H1 (cell line): ENCODE measurements at regions not wholly inside any gene's neighbourhood (a gene's known extent, or its start where the extent isn't known, plus 50 kb on each side); places are given as distances from the start of the nearest gene placed in this dataset.
A peak's percentile ranks its signal among the peaks of the same experiment; 100 is the strongest.

Experiments used
- CTCF ChIA-PET: fragments of 300-600 bp; sonication (Branson Sonifier 250); formaldehyde crosslinking; loops from one replicate; lab custom pipeline; 2021; ENCODE audit not compliant: partially characterized antibody; lab: Charles Lee
- POLR2A ChIA-PET: fragments of 300-600 bp; sonication (Branson Sonifier 250); formaldehyde crosslinking; loops from one replicate; lab custom pipeline; 2021; ENCODE audit warnings: inconsistent platforms; ENCODE audit not compliant: partially characterized antibody; lab: Charles Lee
- DNase-seq, 2 experiments: peaks; one replicate each; pipeline versions ENCODE4 v3.0.0 to v3.0.0-alpha.2; 2010 to 2022; ENCODE audit warnings: low spot score in 2 of 2, low read depth in 1 of 2, mixed read lengths in 1 of 2
- FAIRE-seq: peaks from 2 replicates; lab custom pipeline; 2011; peaks lifted over from hg19 to GRCh38; lab: Jason Lieb, UNC
- H2AFZ ChIP-seq: 2 replicates; pipeline ENCODE4 v1.8.1; 2012; ENCODE audit warnings: low read length, inconsistent platforms
- H2AK5ac ChIP-seq: 2 replicates; pipeline ENCODE4 v1.6.1; 2013; ENCODE audit warnings: low read depth, low read length
- H2BK120ac ChIP-seq: replicated peaks from 2 replicates; pipeline ENCODE3; 2013; ENCODE audit warnings: low read depth, low read length, inconsistent platforms
- H2BK12ac ChIP-seq: 2 replicates; pipeline ENCODE4 v1.6.1; 2013; ENCODE audit warnings: low read depth, low read length
- H2BK15ac ChIP-seq: 2 replicates; pipeline ENCODE4 v1.6.1; 2013; ENCODE audit warnings: low read length
- H2BK20ac ChIP-seq: 2 replicates; pipeline ENCODE4 v1.6.1; 2013; ENCODE audit warnings: low read length
- H2BK5ac ChIP-seq: 2 replicates; pipeline ENCODE4 v1.6.1; 2013; ENCODE audit warnings: low read depth, low read length
- H3K14ac ChIP-seq: 2 replicates; pipeline ENCODE4 v1.6.1; 2013; ENCODE audit warnings: inconsistent platforms; ENCODE audit not compliant: insufficient read length
- H3K18ac ChIP-seq: 2 replicates; pipeline ENCODE4 v1.6.1; 2013; ENCODE audit warnings: low read length; ENCODE audit errors: extremely low read depth
- H3K23ac ChIP-seq: 2 replicates; pipeline ENCODE4 v1.6.1; 2013; ENCODE audit warnings: inconsistent platforms; ENCODE audit not compliant: insufficient read length
- H3K23me2 ChIP-seq: 2 replicates; pipeline ENCODE4 v1.6.1; 2013; ENCODE audit warnings: low read depth, low read length
- H3K27ac ChIP-seq: 2 replicates; pipeline ENCODE4 v1.6.1; 2011; ENCODE audit warnings: low read depth, low read length, inconsistent platforms
- H3K27me3 ChIP-seq, 4 experiments: replicated peaks in 1 of 4; 1 replicate in 1 of 4; 2 replicates in 3 of 4; pipeline versions ENCODE4 v1.6.1 to v1.8.1; 2011 to 2013; ENCODE audit warnings: low read length in 3 of 4, mild to moderate bottlenecking in 3 of 4, inconsistent platforms in 2 of 4, mixed read lengths in 2 of 4, moderate library complexity in 1 of 4; ENCODE audit not compliant: control insufficient read depth in 3 of 4, insufficient read depth in 3 of 4; ENCODE audit errors: extremely low read depth in 1 of 4
- H3K36me3 ChIP-seq, 4 experiments: 2 replicates each; pipeline versions ENCODE4 v1.6.1 to v1.8.1; 2011 to 2013; ENCODE audit warnings: mild to moderate bottlenecking in 4 of 4, low read length in 3 of 4, moderate library complexity in 2 of 4, control low read depth in 1 of 4, inconsistent platforms in 1 of 4; ENCODE audit not compliant: insufficient read depth in 4 of 4, control insufficient read depth in 2 of 4
- H3K4ac ChIP-seq: replicated peaks from 2 replicates; pipeline ENCODE3; 2013; ENCODE audit warnings: low read length, low read depth, mixed read lengths, inconsistent platforms; ENCODE audit not compliant: insufficient read length
- H3K4me1 ChIP-seq, 4 experiments: replicated peaks in 1 of 4; 1 replicate in 1 of 4; 2 replicates in 3 of 4; pipeline versions ENCODE4 v1.6.1 to v1.8.1; 2011 to 2013; ENCODE audit warnings: low read length in 3 of 4, inconsistent platforms in 2 of 4, mixed read lengths in 1 of 4; ENCODE audit not compliant: insufficient read depth in 4 of 4, control insufficient read depth in 3 of 4
- H3K4me2 ChIP-seq, 2 experiments: 2 replicates each; pipeline versions ENCODE4 v1.6.1 to v1.8.1; 2011 to 2013; ENCODE audit warnings: low read depth in 2 of 2, low read length in 2 of 2, control low read depth in 1 of 2, inconsistent platforms in 1 of 2, mild to moderate bottlenecking in 1 of 2; ENCODE audit not compliant: insufficient read depth in 1 of 2
- H3K4me3 ChIP-seq, 4 experiments: fragments of 200-600, 300-600 bp in 1 of 4; sonication (generic), shearing (Covaris generic), sonication (Bioruptor Twin) in 1 of 4; 2 replicates each; pipeline versions ENCODE4 v1.5.1 to v1.8.1; 2011 to 2016; ENCODE audit warnings: low read length in 4 of 4, low read depth in 3 of 4, control low read depth in 2 of 4, inconsistent platforms in 2 of 4, mild to moderate bottlenecking in 2 of 4, mixed read lengths in 1 of 4, moderate library complexity in 1 of 4; ENCODE audit not compliant: insufficient read depth in 2 of 4; ENCODE audit errors: extremely low read depth in 1 of 4
- H3K56ac ChIP-seq: replicated peaks from 2 replicates; pipeline ENCODE3; 2013; ENCODE audit warnings: low read depth, mild to moderate bottlenecking, mixed read lengths, low read length, inconsistent platforms; ENCODE audit not compliant: insufficient read length
- H3K79me1 ChIP-seq: 2 replicates; pipeline ENCODE4 v1.6.1; 2013; ENCODE audit warnings: low read depth, low read length, control low read depth
- H3K79me2 ChIP-seq, 2 experiments: 2 replicates each; pipeline versions ENCODE4 v1.6.1 to v1.8.1; 2012 to 2013; ENCODE audit warnings: low read length in 2 of 2, mild to moderate bottlenecking in 2 of 2, inconsistent platforms in 1 of 2; ENCODE audit not compliant: insufficient read depth in 2 of 2, control insufficient read depth in 1 of 2
- H3K9ac ChIP-seq, 4 experiments: replicated peaks in 1 of 4; 1 replicate in 1 of 4; 2 replicates in 3 of 4; pipeline versions ENCODE4 v1.6.1 to v1.8.1; 2011 to 2013; ENCODE audit warnings: low read depth in 3 of 4, low read length in 3 of 4, control low read depth in 2 of 4, mild to moderate bottlenecking in 2 of 4, moderate library complexity in 2 of 4, inconsistent platforms in 1 of 4; ENCODE audit errors: extremely low read depth in 1 of 4
- H3K9me3 ChIP-seq, 2 experiments: 2 replicates each; pipeline versions ENCODE4 v1.6.1 to v1.8.1; 2012 to 2013; ENCODE audit warnings: mild to moderate bottlenecking in 2 of 2, moderate library complexity in 2 of 2, control low read depth in 1 of 2, inconsistent platforms in 1 of 2, low read depth in 1 of 2, low read length in 1 of 2, mixed read lengths in 1 of 2; ENCODE audit not compliant: insufficient read depth in 2 of 2
- H4K20me1 ChIP-seq, 2 experiments: replicated peaks in 1 of 2; 2 replicates each; pipeline versions ENCODE3 to v1.8.1; 2011 to 2013; ENCODE audit warnings: inconsistent platforms in 2 of 2, low read length in 2 of 2, mild to moderate bottlenecking in 1 of 2; ENCODE audit not compliant: insufficient read depth in 2 of 2, control insufficient read depth in 1 of 2
- H4K5ac ChIP-seq: 2 replicates; pipeline ENCODE4 v1.6.1; 2013; ENCODE audit warnings: low read length, low read depth, mixed read lengths, inconsistent platforms; ENCODE audit not compliant: insufficient read length
- H4K8ac ChIP-seq: 2 replicates; pipeline ENCODE4 v1.8.0; 2013; ENCODE audit warnings: mild to moderate bottlenecking, moderate library complexity, low read length, inconsistent platforms; ENCODE audit not compliant: insufficient read depth; ENCODE audit errors: extremely low read depth
- H4K91ac ChIP-seq: replicated peaks from 2 replicates; pipeline ENCODE3; 2013; ENCODE audit warnings: low read length, mixed read lengths, inconsistent platforms; ENCODE audit not compliant: insufficient read length
- HDAC6 ChIP-seq: IDR thresholded peaks from one replicate; pipeline ENCODE4 v1.7.1; 2012; ENCODE audit warnings: low read depth, mild to moderate bottlenecking, inconsistent platforms, low read length, moderate library complexity
- JUN ChIP-seq: IDR thresholded peaks from 2 replicates; pipeline ENCODE4 v1.6.1; 2011; ENCODE audit warnings: low read depth, mild to moderate bottlenecking, improper control_type of control experiment, low read length
- WGBS, 2 experiments: shearing (Covaris generic) in 1 of 2; methylation state at CpG; one replicate each; pipeline versions ENCODE4 v1.1.6 to v1.1.7; 2013 to 2015; ENCODE audit warnings: low lambda C conversion rate in 2 of 2, mixed read lengths in 2 of 2, inconsistent platforms in 1 of 2, low coverage in 1 of 2, missing lambda C conversion rate in 1 of 2; ENCODE audit not compliant: insufficient replicate concordance in 2 of 2, insufficient coverage in 1 of 2, insufficient read length in 1 of 2; ENCODE audit errors: extremely low coverage in 1 of 2, missing lambda C conversion rate in 1 of 2; 5-methylcytosine and 5-hydroxymethylcytosine counted together
- TF ChIP-seq, protein P1 (sequence below), 3 experiments: IDR thresholded peaks; 1 replicate in 2 of 3; 2 replicates in 1 of 3; pipeline versions ENCODE4 v1.5.1 to v1.6.1; 2011; ENCODE audit warnings: low read length in 3 of 3, mild to moderate bottlenecking in 3 of 3, inconsistent platforms in 2 of 3, low read depth in 1 of 3, moderate library complexity in 1 of 3; ENCODE audit not compliant: insufficient read depth in 1 of 3; ENCODE audit errors: control extremely low read depth in 1 of 3

DNA sequence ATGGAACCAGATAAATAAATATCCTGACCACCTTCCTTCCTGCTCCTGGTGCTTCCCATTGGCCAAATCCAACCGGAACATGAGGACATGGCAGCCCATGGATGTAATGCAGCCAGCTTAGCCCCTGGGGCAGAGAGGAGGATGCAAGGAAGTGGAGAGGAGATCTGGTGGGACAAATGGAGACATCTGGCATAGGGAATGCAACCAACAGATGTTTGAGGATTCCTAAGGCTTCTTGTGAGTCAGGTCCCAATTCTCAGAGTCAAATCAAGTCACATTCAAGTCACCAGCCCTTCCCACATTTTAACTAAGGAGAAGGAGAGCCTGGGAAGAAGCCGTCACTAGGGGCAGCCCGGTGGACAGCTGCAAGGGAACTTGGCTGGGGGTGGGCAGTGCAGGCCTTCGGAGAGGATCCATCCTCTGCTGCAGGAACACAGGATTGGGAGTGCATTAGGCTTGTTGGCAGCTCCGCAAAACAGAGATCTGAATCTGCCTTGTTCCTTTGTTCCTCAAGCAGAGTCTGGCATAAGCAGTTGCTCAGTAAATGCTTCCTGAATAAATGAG, 62.8 kb upstream of the HS3ST2 start:
- Histone ChIP-seq H2AK5ac (no peak overlapping the region), H3K14ac (no peak overlapping the region), H3K9me3 (0 out of 4 replicates have a peak, but pooled peaks cover 0 to 3% of the 10 kb centered on the region in 2 experiments), H3K4me2 (no peak overlapping the region), H3K56ac (no peak overlapping the region), H2BK20ac (no peak overlapping the region), H3K4ac (no peak overlapping the region), H3K27me3 (no peaks in the 10 kb centered on the region), H4K8ac (no peak overlapping the region), H3K4me3 (no peak overlapping the region), H3K27ac (no peak overlapping the region), H2BK15ac (no peak overlapping the region), H4K20me1 (no peaks in the 10 kb centered on the region), H4K91ac (no peak overlapping the region), H3K79me2 (no peaks in the 10 kb centered on the region), H2BK120ac (no peak overlapping the region), H3K23me2 (no peaks in the 10 kb centered on the region; the same call in 1 of the 2 replicates), H3K36me3 (no peaks in the 10 kb centered on the region), H2AFZ (peak overlapping the region; percentile 71; the same call in 1 of the 2 replicates), H2BK12ac (no peak overlapping the region), H3K18ac (no peak overlapping the region), H3K23ac (no peak overlapping the region), H3K79me1 (no peaks in the 10 kb centered on the region), H2BK5ac (no peak overlapping the region), H3K4me1 (no peaks in the 10 kb centered on the region), H3K9ac (no peak overlapping the region), H4K5ac (no peak overlapping the region)
- no peak for FAIRE-seq
- POLR2A ChIA-PET: no interaction called here
- CTCF ChIA-PET: interaction anchor here (0.9 to 2.0 kb wide), 2 partner anchors 15 to 62 kb away, joined by 3 to 4 read pairs; no protein-coding TSS in a partner anchor
- WGBS, 2 experiments: 70% methylated on average over 5 of the region's 5 CpGs; no CpG with 5 or more reads in 1 of the 2 experiments
- TF ChIP-seq HDAC6 (no peak), JUN (no peak)
- TF ChIP-seq, protein P1, sequence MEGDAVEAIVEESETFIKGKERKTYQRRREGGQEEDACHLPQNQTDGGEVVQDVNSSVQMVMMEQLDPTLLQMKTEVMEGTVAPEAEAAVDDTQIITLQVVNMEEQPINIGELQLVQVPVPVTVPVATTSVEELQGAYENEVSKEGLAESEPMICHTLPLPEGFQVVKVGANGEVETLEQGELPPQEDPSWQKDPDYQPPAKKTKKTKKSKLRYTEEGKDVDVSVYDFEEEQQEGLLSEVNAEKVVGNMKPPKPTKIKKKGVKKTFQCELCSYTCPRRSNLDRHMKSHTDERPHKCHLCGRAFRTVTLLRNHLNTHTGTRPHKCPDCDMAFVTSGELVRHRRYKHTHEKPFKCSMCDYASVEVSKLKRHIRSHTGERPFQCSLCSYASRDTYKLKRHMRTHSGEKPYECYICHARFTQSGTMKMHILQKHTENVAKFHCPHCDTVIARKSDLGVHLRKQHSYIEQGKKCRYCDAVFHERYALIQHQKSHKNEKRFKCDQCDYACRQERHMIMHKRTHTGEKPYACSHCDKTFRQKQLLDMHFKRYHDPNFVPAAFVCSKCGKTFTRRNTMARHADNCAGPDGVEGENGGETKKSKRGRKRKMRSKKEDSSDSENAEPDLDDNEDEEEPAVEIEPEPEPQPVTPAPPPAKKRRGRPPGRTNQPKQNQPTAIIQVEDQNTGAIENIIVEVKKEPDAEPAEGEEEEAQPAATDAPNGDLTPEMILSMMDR (IDR thresholded peaks at IDR 0.05; ENCODE audit: control extremely low read depth in 1 of 3, insufficient read depth in 1 of 3, low read depth in 1 of 3, low read length in 3 of 3): peak in 1 of 3 experiments; percentile 15; a peak in 1 of 4 replicates
- no peak for DNase-seq
